ENCODE measurements at regions not wholly inside any gene's neighbourhood (a gene's known extent, or its start where the extent isn't known, plus 50 kb on each side); places are given as distances from the start of the nearest gene placed in this dataset.

- H3K4me3 ChIP-seq (ENCODE audit: low read depth in 1 of 2, low read length in 2 of 2) = no peak overlapping the region
- no peaks in the 10 kb centered on the region for H3K36me3 ChIP-seq (ENCODE audit: control insufficient read depth in 1 of 2, insufficient read depth in 2 of 2, low read length in 2 of 2)
- H3K9me3 ChIP-seq (ENCODE audit: control insufficient read depth in 1 of 2, low read length in 2 of 2) = no peaks in the 10 kb centered on the region
- H3K27me3 ChIP-seq (ENCODE audit: low read depth, low read length) = no peaks in the 10 kb centered on the region
- no peak overlapping the region for H3K27ac ChIP-seq (ENCODE audit: low read length)
- H3K4me1 ChIP-seq (ENCODE audit: control insufficient read depth in 1 of 2, insufficient read depth in 2 of 2, low read length in 2 of 2) = no peaks in the 10 kb centered on the region
Measured at GRCh38 chr5:68457285-68457684, 241.7 kb downstream of the PIK3R1 start.

GRCh38 chr5:68458416-68459021 lies 243.0 kb downstream of the PIK3R1 start:
- H3K9me3 ChIP-seq (ENCODE audit: control insufficient read depth in 1 of 2, low read length in 2 of 2) = no peaks in the 10 kb centered on the region
- H3K4me1 ChIP-seq (ENCODE audit: control insufficient read depth in 1 of 2, insufficient read depth in 2 of 2, low read length in 2 of 2) = no peaks in the 10 kb centered on the region
- no peaks in the 10 kb centered on the region for H3K27me3 ChIP-seq (ENCODE audit: low read depth, low read length)
- H3K27ac ChIP-seq (ENCODE audit: low read length) = no peak overlapping the region
- no peaks in the 10 kb centered on the region for H3K36me3 ChIP-seq (ENCODE audit: control insufficient read depth in 1 of 2, insufficient read depth in 2 of 2, low read length in 2 of 2)
- no peak overlapping the region for H3K4me3 ChIP-seq (ENCODE audit: low read depth in 1 of 2, low read length in 2 of 2)

- Histone ChIP-seq H3K4me3 (ENCODE audit: low read depth in 1 of 2, low read length in 2 of 2) (no peak overlapping the region), H3K9me3 (ENCODE audit: control insufficient read depth in 1 of 2, low read length in 2 of 2) (no peaks in the 10 kb centered on the region), H3K27me3 (ENCODE audit: low read depth, low read length) (no peaks in the 10 kb centered on the region), H3K36me3 (ENCODE audit: control insufficient read depth in 1 of 2, insufficient read depth in 2 of 2, low read length in 2 of 2) (no peaks in the 10 kb centered on the region), H3K27ac (ENCODE audit: low read length) (no peak overlapping the region), H3K4me1 (ENCODE audit: control insufficient read depth in 1 of 2, insufficient read depth in 2 of 2, low read length in 2 of 2) (no peaks in the 10 kb centered on the region)
Measured at GRCh38 chr5:68459093-68459809, 243.7 kb downstream of the PIK3R1 start.

- H3K4me3 ChIP-seq (ENCODE audit: low read depth in 1 of 2, low read length in 2 of 2) = no peak overlapping the region
- no peak overlapping the region for H3K27ac ChIP-seq (ENCODE audit: low read length)
- no peaks in the 10 kb centered on the region for H3K4me1 ChIP-seq (ENCODE audit: control insufficient read depth in 1 of 2, insufficient read depth in 2 of 2, low read length in 2 of 2)
- no peaks in the 10 kb centered on the region for H3K36me3 ChIP-seq (ENCODE audit: control insufficient read depth in 1 of 2, insufficient read depth in 2 of 2, low read length in 2 of 2)
- H3K27me3 ChIP-seq (ENCODE audit: low read depth, low read length) = no peaks in the 10 kb centered on the region
- no peaks in the 10 kb centered on the region for H3K9me3 ChIP-seq (ENCODE audit: control insufficient read depth in 1 of 2, low read length in 2 of 2)
Measured at GRCh38 chr5:68459810-68460139, 244.2 kb downstream of the PIK3R1 start.

DNA sequence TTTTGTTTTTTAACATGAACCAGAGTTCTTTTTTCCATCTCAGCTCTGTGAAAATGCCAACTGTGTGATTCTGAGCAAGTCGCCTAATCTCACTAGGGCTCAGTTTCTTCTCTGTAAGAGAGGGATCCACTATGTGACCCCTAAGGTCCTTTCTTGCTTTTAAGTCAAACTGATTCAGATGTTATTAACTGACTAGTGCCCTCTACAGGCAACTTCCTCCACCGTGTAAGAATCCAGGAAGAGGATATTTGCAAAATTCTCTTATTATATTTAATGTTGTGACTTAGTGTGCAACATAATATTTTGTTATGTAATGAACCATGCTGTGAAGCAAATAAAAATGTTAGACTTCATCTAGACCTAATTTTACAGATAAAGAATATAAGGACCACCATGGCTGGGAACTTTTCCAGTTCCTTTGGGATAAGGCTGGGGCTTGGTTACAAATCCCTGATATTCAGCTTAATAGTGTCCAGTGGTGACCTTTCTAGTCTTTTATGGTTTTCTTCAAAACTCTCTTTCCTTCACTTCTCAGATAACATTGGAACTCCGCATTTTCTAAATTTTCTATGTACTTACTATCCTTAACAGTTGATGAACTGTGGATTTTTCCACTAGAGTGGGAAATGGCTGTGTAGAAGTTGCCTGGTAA lies 244.7 kb downstream of the PIK3R1 start:
- H3K9me3 ChIP-seq (ENCODE audit: control insufficient read depth in 1 of 2, low read length in 2 of 2) = no peaks in the 10 kb centered on the region
- H3K27ac ChIP-seq (ENCODE audit: low read length) = no peak overlapping the region
- H3K4me3 ChIP-seq (ENCODE audit: low read depth in 1 of 2, low read length in 2 of 2) = no peak overlapping the region
- H3K4me1 ChIP-seq (ENCODE audit: control insufficient read depth in 1 of 2, insufficient read depth in 2 of 2, low read length in 2 of 2) = no peaks in the 10 kb centered on the region
- H3K36me3 ChIP-seq (ENCODE audit: control insufficient read depth in 1 of 2, insufficient read depth in 2 of 2, low read length in 2 of 2) = no peaks in the 10 kb centered on the region
- H3K27me3 ChIP-seq (ENCODE audit: low read depth, low read length) = no peaks in the 10 kb centered on the region

DNA sequence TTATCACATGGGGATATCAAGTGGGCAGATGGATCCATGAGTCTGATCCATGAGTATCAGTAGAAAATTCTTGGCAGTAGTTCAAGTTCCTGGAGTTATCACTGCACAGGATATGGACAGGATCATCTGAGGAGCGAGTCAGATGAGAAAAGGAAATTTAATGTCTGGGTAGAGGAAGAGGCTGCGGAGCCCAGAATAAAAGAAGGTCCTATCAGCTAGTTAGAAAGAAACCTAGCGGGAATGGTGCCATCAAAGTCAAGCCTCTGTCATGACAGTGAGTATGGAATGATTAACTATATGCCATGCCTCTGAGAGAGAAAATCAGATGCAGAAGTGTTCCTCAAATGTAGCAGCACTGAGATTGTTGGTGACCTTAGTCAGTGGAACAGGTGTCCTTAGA lies 248.1 kb downstream of the PIK3R1 start:
- Histone ChIP-seq H3K27me3 (ENCODE audit: low read depth, low read length) (no peaks in the 10 kb centered on the region), H3K9me3 (ENCODE audit: control insufficient read depth in 1 of 2, low read length in 2 of 2) (no peaks in the 10 kb centered on the region), H3K4me3 (ENCODE audit: low read depth in 1 of 2, low read length in 2 of 2) (no peak overlapping the region), H3K4me1 (ENCODE audit: control insufficient read depth in 1 of 2, insufficient read depth in 2 of 2, low read length in 2 of 2) (no peaks in the 10 kb centered on the region), H3K36me3 (ENCODE audit: control insufficient read depth in 1 of 2, insufficient read depth in 2 of 2, low read length in 2 of 2) (no peaks in the 10 kb centered on the region), H3K27ac (ENCODE audit: low read length) (no peak overlapping the region)

DNA sequence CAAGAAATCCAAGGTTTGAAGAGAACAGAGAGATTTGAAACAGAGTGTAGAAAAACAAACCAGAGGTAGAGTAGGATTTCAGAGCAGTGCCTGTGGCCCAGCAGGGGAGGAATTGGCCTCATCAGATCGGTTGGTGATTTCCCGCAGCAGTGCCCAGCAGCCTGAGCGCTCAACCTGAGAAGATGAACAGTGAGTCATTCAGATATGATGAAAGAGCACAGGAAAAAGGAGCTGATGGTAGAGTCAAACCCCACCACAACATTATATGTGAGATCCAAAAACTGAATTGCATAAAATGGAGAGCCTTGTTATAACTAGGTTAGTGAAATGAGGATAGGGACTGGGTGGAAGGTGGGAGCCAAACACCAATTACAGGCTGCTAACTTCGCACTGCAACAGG lies 248.9 kb downstream of the PIK3R1 start:
- H3K9me3 ChIP-seq (ENCODE audit: control insufficient read depth in 1 of 2, low read length in 2 of 2) = no peaks in the 10 kb centered on the region
- no peaks in the 10 kb centered on the region for H3K27me3 ChIP-seq (ENCODE audit: low read depth, low read length)
- no peaks in the 10 kb centered on the region for H3K4me1 ChIP-seq (ENCODE audit: control insufficient read depth in 1 of 2, insufficient read depth in 2 of 2, low read length in 2 of 2)
- H3K4me3 ChIP-seq (ENCODE audit: low read depth in 1 of 2, low read length in 2 of 2) = no peak overlapping the region
- H3K36me3 ChIP-seq (ENCODE audit: control insufficient read depth in 1 of 2, insufficient read depth in 2 of 2, low read length in 2 of 2) = no peaks in the 10 kb centered on the region
- no peak overlapping the region for H3K27ac ChIP-seq (ENCODE audit: low read length)

GRCh38 chr5:68465133-68465532 lies 249.6 kb downstream of the PIK3R1 start:
- no peaks in the 10 kb centered on the region for H3K4me1 ChIP-seq (ENCODE audit: control insufficient read depth in 1 of 2, insufficient read depth in 2 of 2, low read length in 2 of 2)
- H3K4me3 ChIP-seq (ENCODE audit: low read depth in 1 of 2, low read length in 2 of 2) = no peak overlapping the region
- no peaks in the 10 kb centered on the region for H3K36me3 ChIP-seq (ENCODE audit: control insufficient read depth in 1 of 2, insufficient read depth in 2 of 2, low read length in 2 of 2)
- H3K27me3 ChIP-seq (ENCODE audit: low read depth, low read length) = no peaks in the 10 kb centered on the region
- H3K27ac ChIP-seq (ENCODE audit: low read length) = no peak overlapping the region
- no peaks in the 10 kb centered on the region for H3K9me3 ChIP-seq (ENCODE audit: control insufficient read depth in 1 of 2, low read length in 2 of 2)

- H3K4me1 ChIP-seq (ENCODE audit: control insufficient read depth in 1 of 2, insufficient read depth in 2 of 2, low read length in 2 of 2) = no peaks in the 10 kb centered on the region
- no peaks in the 10 kb centered on the region for H3K9me3 ChIP-seq (ENCODE audit: control insufficient read depth in 1 of 2, low read length in 2 of 2)
- no peak overlapping the region for H3K4me3 ChIP-seq (ENCODE audit: low read depth in 1 of 2, low read length in 2 of 2)
- no peaks in the 10 kb centered on the region for H3K27me3 ChIP-seq (ENCODE audit: low read depth, low read length)
- H3K27ac ChIP-seq (ENCODE audit: low read length) = no peak overlapping the region
- H3K36me3 ChIP-seq (ENCODE audit: control insufficient read depth in 1 of 2, insufficient read depth in 2 of 2, low read length in 2 of 2) = no peaks in the 10 kb centered on the region
Measured at GRCh38 chr5:68465934-68466551, 250.5 kb downstream of the PIK3R1 start.

DNA sequence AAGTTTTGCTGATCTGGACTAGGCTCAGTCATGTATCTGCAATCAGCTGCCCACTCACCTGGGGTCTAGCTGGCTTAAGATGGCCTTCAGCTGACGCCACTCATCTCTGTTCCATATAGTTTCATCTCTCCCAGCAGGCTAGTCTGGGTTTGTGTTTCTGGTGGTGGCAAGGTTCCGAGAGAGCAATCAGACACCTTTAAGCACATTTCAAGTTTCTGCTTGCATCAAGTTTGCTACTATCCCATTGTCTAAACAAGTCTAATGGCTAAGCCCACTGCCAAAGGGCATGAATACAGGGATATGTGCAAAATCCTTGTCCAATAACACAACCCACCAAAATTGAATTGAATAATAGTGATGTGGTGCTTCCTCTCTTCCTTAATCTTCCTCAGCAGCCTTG lies 251.7 kb downstream of the PIK3R1 start:
- Histone ChIP-seq H3K4me1 (ENCODE audit: control insufficient read depth in 1 of 2, insufficient read depth in 2 of 2, low read length in 2 of 2) (no peaks in the 10 kb centered on the region), H3K27ac (ENCODE audit: low read length) (no peak overlapping the region), H3K36me3 (ENCODE audit: control insufficient read depth in 1 of 2, insufficient read depth in 2 of 2, low read length in 2 of 2) (no peaks in the 10 kb centered on the region), H3K4me3 (ENCODE audit: low read depth in 1 of 2, low read length in 2 of 2) (no peak overlapping the region), H3K9me3 (ENCODE audit: control insufficient read depth in 1 of 2, low read length in 2 of 2) (no peaks in the 10 kb centered on the region), H3K27me3 (ENCODE audit: low read depth, low read length) (no peaks in the 10 kb centered on the region)

DNA sequence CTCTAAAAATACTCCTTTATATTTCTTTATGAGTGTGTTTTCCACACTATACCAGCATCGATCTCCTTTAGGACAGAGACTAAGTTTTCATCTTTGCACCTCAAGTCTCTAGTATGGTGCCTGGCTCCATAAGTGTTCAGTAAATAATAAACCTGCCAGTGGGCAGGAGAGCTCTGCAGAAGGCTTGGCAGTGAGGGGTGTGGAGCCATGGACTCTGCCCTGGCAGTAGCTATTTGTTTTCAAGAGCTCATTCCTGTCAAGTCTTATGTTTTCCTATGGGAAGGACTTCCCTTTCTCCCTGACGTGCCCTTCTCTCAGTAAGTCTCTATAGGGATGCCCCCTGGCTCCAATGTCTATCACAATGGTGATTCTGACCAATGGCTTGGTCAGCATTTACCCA lies 252.2 kb downstream of the PIK3R1 start:
- H3K36me3 ChIP-seq (ENCODE audit: control insufficient read depth in 1 of 2, insufficient read depth in 2 of 2, low read length in 2 of 2) = no peaks in the 10 kb centered on the region
- no peaks in the 10 kb centered on the region for H3K27me3 ChIP-seq (ENCODE audit: low read depth, low read length)
- no peaks in the 10 kb centered on the region for H3K9me3 ChIP-seq (ENCODE audit: control insufficient read depth in 1 of 2, low read length in 2 of 2)
- no peak overlapping the region for H3K4me3 ChIP-seq (ENCODE audit: low read depth in 1 of 2, low read length in 2 of 2)
- H3K27ac ChIP-seq (ENCODE audit: low read length) = no peak overlapping the region
- H3K4me1 ChIP-seq (ENCODE audit: control insufficient read depth in 1 of 2, insufficient read depth in 2 of 2, low read length in 2 of 2) = no peaks in the 10 kb centered on the region
